Brain pericyte (primary cell): ENCODE measurements at regions not wholly inside any gene's neighbourhood (a gene's known extent, or its start where the extent isn't known, plus 50 kb on each side); places are given as distances from the start of the nearest gene placed in this dataset.

Source experiments
- DNase-seq: peaks from one replicate; pipeline ENCODE4 v3.0.0-alpha.2; 2012; ENCODE audit warnings: low read depth, low spot score

DNA sequence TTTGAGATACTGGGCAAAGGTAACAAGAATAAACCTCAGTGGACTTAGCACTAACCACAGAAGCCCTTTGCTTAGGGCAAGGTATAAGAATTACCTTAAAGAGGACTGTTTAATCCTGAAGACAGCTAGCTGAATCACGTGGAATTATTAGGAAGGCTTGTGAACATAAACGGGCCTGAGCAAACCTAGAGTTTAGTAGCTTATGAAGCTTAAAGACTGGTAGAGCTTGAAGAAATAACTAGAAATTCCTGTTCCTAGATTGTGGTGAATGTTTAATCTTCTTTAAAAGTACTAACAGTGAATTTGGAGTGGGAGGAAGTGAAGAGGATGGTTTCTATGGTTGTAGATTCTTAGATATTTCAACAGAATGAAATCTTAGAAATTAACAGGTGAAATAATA lies 428.9 kb upstream of the THRB start:
- DNase-seq = no peak

DNA sequence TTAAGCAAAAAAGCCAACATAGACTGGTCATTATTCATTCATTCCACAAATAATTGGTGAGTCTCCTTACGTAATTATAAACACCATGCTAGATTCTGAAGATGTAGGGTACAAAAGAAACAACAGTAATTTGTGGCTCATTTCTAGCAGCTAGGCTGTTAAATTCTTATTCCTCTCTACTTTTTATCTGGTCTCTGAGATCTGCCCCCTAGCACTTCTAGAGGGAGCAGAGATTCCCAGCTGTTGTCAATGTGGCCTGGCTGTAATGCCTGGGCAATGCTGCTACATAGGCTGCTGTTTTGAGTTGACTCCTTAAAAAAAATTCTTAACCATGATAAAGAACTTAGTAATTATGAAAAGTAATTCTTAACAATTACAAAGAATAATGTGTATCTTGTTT lies 434.9 kb upstream of the THRB start:
- DNase-seq = no peak

DNA sequence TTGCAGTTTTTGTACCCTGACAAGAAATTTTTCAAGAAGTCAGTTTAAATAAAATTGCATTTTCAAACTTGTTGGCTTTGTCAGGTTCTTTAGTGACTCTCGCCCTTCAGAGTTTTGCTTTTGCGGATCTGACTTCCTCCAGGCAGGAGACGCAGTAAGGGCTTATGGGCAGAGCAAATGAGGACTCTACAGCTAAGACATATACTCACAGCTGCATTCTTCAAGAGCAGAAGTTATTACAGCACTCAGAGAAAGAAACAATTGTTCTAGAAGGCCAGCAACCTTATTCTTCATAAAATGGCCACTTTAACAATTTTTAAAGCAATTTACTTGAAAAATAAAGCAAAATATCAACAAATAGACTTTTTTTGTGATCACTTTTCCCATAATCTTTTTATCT lies 438.8 kb upstream of the THRB start:
- no peak for DNase-seq

DNA sequence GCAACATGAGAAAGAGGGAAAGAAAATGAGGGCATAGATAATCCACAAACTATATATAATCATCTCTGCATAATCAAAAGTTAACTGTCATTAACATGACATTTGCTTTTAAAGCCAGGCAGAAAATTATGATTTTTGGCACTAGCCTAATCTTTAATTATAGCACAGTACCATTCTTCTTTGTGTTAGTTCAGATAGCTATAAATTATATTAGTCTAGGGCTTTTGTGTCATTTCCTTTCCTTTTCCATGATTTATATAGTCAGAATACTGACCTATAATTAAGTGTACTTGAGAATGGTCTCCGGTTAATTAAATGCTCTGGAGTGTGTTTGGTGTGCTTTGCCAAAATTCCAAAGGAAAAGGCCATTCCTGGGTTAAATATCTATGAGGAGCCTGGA lies 441.9 kb upstream of the THRB start:
- DNase-seq = no peak

DNA sequence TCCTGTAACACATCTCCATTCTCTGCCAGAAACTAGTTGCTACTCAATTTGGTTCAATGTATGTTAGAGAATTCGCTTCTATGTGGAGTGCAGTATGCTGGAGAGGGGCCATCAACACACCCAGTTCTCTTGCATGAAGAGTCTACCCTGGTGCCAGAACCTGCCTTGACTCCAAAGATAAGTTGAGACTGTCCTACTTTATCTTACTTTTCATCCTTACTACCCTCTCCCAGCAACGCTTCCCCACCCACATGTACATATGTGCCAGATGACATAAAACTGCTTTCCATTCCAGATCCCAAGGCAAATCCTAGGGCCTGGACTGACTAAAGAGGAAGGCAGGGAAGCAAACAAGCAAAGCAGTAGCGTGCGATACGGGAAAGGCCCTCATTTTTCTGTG lies 442.6 kb upstream of the THRB start:
- DNase-seq = no peak

DNA sequence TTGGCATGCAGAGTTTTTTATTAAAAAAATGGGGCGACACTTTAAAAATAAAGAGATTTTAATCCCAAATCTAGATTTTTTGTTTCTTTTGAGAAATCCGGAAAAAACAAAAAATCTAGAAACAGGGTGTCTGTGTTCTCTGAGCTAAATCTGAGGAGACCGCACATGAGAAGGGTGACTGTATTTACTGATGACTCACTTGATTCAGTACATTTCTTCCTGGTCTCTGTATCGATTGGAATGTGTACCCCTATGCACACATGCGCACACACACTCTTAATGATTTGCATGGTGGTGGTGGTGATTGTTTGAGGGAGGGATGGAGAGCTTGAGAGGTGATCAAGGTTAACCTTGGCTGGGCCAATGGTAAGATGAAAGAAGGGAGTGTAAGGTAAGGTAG lies 443.1 kb upstream of the THRB start:
- DNase-seq = no peak

DNA sequence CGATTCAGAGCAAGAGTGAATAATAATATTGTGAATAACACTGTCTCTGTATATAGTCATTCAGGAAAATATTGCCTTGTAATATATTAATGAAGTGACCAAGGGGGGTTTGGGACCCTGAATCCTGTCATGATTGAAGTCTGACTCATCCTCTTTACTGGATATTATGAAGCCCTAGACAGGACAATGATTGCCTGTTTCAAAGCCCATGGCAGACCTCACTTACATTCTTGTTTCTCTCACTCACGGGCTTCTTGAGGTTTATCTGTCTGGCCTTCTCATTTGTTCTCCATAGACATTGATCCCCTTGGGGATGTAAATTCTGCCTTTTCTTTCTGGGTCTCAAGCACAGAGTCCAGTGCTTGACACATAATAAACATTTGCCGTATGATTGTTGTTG lies 449.3 kb upstream of the THRB start:
- no peak for DNase-seq

DNA sequence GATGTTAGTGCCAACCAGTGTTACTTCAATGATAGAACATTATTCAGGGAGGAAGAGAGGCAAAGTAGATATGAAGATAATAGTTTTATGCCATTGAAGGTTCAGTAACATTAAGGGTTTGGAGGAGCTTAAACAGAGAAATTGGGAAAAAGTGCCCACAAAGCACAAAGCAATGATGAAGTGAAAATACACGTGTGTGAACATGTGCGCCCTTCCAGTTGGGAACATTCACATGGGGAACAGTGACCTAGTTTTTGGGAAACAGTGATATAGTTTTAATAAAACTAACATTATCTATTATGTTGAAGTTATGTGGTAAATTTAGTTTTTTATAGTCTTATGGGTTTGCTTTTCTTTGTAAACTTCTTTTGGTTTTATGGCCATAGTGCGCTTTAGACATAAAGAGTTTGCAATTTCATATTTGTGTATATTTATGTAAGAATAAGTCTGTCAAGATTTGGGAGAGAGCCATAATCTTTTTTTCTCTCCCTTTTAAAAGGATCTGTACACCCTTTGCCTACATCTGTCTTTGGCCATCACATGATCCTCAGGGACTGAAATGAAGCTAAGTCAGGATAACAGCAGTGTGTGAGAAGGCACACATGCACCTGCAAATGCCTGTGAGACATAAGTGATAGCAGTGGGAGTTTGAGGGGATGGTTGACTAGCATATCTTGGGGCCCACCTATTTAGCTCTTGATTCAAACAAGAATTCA lies 450.3 kb upstream of the THRB start:
- no peak for DNase-seq

DNA sequence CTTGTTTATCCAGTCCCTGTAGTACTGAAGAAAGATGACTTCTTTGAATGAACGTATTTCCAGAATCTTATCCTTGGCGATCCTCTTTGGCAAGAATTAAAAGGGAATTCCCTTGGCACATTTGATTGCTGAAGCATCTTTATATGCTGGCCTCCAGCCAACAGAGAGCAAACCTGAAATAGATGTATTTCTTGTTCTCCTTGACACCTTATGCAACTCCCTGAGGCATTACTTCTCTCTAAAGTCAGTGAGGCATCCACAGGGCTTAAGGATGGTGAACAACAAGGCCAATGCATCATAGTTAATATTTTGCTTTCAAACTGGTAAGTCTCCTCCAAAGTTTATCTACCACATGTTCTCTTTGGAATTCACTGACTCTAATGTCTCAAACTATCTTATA lies 450.9 kb upstream of the THRB start:
- no peak for DNase-seq

DNA sequence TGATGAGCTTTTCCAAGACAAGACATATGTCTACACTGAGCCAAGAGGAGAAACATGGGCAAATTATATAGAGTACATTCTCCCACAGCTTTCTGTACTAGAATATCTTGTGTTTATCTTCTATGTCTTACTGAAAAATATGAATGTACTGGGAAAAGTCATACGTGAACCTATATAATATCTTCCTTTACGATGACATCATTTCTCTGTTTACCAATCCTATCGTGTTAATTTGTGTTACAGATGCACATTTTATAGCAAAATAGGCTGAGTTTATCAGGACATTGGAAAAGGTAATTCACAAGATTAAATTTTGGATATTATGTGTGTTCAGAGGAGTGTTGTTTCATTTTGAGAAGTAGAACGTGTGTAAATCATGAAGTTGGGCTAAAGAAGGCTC lies 452.5 kb upstream of the THRB start:
- DNase-seq = no peak

DNA sequence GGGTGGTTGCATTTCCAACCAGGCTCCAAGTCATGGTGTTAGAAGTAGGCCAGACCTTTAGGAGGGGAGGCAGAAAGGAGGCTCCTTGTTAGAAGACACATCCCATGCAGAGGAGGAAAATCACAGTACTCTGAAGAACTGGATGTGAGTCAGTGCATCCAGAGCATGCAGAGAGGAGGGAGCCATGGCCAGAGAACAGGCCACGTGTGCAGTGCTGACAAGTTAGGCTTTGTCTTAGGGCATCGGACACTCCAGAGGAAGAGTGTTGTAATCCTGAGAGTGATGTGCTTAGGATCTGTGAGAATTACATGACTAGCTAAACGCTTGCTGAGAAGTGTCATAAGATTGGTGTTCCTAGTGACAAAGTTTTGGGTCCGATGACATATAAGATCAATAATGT lies 456.5 kb upstream of the THRB start:
- no peak for DNase-seq

DNA sequence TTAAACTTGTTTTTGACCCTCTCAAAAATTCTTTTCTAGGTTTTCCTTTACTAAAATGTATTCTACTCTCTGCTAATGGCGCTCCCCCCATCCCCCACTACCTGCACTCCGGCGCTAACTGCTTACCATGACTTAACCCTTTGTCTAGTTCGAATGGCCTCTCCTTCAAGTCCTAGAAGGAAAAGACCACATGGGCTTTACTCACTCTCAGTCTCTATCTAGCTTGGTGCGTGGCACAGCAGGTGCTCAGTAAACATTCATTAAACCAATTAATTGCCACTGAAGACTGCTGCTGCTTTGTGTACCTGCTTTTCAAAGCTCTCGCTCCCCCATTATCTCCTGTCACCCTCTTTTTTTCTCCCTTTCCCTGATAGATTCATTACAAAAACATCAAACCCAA lies 457.7 kb upstream of the THRB start:
- DNase-seq = no peak

DNA sequence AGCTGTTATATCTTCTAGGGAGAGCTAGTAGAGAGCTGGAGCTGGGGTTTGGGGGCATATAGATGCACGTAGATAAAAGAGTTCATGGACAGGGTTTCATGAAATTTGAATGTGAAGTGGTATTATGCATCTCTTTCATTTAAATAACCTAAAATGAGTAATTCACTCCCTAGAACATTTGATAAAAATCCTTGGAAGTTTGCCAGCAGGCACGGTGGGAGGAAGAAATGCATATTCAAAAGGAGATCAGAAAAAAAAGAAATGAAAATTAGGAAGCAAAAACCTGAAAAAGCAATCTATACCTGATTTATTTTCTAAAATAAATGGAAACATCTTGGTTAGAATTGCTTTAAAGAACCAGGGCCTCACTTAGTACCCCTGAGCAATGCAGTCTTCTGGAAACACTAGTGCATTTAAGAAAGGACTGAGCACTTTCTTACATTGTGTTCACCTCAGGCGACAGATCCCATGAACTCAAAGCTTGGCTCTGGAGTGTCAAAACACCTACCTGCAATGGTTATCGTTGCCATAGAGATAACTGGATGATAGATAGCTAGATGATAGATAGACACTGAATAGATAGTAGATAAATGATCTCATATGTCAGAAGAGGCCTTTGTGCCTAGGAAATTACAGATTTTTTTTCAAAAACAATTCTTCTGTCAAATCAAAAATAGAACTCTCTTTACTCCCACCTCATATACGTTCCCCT lies 458.6 kb upstream of the THRB start:
- no peak for DNase-seq

DNA sequence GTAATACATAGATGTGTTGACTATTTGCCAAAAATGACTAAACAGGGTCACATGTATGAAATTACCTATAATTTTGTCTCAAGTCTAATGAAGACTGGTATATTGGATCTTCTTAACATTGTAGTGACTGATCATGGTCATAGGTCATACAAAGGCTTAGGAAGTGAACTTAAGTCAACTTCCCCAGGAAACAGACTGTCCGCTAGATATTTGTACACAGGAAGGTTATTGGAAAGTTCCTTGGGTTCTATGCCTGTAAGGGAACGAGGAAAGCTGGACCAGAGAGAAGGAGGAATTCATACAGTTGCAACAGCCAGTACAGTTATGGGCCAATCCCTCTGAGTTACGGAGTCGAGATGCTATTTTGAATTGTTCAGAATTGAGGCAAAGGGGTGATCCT lies 462.0 kb upstream of the THRB start:
- no peak for DNase-seq

DNA sequence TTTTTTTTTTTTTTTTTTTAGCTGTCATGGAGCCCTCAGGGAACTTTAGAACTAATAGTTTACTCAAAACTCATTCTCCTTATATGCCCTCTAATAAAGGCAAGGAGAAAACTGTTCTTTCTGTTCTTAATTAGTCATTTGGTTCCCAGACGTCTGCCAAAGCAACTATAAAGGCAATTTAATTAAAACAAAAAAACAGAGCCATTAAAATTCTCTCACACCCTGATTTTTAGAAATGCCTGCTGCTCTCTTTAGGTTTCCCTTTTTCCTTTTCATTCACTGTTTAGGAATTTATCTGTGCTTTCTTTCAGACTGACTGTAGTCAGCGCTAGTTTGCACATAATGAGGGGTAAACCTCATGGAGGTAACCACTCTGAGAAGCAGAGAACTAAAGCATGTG lies 463.6 kb upstream of the THRB start:
- no peak for DNase-seq

DNA sequence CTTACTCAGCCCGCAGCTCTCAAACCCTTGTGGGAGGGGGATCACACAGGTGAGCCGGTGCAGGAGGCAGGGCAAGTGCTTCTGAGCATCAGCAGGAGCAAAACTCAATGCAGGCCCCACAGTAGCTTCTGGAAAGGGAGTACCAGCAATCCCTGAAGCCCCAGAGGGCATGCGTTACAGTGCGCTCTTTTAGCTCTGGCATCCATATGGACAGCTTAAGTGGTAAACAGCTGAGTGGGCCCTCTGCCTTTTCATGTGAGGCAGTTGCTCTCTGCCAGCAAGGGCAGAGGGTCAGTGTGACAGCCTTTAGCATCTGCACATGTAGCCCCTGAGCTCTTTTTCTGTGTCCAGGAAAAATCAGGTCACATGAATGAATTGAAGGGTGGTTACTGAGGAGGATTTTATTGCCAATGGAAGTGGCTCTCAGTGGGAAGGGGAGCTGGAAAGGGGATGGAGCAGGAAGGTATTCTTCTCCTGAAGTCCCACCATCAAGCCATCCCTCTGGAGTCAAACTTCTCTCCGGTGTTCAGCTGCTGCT lies 464.3 kb upstream of the THRB start:
- no peak for DNase-seq

DNA sequence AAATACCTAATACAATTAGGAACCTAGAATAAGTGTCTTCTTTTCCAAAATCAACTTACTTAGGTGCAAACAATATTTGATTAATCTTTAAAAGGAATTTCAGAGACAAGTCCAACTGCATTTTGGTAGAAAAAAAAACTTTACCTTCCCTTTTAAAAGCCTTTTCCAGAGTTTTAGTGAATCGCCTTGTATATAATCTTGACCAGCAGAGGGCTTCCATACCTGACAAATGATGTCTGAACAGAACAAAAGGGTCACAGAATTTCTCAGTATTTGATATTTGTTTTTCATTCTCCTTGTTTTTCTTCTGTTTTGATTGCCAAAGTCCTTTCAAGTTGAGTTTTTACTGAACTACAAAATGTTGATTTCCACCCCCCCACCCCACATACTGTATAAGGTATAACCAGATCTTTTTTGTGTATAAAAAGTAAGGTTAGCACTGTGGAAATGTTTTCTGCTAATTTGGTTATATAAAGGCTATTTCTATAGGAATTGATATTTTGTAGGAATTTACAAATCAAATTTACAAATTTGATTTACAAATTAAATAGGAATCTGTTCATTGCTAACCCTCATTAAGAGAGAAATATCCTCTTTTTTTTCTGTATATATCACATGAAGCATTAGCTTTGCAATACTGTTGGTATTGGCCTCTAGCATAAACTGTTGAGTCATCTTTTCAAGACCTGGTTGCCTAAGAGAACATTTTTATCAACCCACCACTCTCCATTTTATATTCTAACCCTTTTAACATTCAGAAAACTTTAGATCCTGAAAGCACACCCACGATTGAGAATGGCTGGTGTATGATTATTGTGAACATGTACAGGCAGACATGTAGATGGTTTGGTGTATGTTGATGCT lies 464.1 kb upstream of the RARB start:
- no peak for DNase-seq

DNA sequence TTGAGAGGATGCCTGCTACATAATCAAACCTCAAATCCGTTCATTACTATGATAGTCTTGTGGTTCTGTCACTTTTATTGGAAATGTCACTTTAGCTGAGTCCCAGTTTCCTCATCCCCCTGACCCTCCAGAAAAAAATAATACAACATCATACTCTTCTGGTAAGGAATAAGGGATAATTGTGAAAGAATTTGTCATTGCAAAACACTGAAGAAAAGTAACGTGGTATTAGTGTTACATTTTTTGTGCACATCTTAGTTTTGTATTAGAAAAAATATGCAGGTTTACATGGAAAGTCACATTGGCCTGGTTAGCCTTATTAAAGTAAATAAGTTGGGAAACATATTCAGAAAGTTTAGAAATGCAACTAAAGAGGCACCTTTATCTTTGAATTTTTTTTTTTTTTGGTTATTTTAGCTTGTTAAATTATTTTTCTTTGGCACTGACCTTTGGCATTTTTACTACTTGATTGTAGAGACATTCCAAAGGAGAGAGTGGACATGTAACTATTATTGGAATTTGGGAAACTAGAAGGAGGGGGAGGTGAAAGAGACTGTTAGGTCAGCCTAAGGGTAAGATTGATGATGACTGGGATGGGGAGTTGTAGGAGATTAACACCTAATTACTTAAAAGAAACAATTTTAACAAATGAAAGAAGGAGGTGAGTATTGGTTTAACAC lies 462.2 kb upstream of the RARB start:
- no peak for DNase-seq

DNA sequence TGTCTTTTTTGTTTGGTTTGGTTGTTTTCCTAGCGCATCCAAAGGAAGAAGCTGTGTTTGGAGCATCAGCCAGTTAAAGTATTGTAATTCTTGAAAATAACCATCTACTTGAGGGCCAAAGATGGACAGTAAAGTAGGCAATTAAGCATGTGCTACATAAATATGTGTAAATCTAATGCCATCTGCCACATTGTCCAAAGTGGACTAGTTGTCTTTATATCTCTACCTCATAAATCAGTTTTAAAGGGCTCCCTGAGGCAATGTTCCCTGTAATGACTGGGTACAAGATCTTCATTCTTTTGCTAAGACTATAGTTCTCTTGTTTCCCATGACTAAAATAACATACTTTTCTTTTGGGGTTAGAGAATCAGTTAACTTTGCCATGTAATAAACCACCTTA lies 460.0 kb upstream of the RARB start:
- DNase-seq = no peak

DNA sequence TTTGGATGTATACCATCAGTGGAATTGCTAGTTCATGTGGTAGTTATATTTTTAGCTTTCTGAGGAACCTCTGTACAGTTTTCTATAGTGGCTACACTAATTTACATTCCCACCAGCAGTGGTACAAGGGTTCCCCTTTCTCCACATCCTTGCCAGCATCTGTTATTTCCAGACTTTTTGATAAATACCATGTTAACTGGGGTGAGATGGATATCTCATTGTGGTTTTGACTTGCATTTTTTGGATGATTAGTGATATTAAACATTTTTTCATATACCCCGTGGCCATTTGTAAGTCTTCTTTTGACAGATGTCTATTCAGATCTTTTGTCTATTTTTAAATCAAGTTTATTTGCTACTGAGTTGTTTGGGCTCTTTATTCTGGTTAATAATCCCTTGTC lies 455.6 kb upstream of the RARB start:
- DNase-seq = no peak

DNA sequence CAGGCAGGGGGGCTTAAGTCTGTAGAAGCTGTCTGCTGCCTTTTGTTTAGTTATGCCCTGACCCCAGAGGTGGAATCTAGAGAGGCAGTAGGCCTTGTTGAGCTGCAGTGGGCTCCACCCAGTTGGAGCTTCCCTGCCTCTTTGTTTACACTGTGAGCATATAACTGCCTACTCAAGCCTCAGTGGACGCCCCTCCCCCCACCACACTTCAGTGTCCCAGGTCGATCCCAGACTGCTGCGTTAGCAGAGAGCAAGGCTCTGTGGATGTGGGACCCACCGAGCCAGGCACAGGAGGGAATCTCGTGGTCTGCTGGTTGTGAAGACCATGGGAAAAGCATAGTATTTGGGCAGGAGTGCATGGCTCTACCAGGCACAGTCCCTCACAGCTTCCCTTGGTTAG lies 446.8 kb upstream of the RARB start:
- DNase-seq = no peak

DNA sequence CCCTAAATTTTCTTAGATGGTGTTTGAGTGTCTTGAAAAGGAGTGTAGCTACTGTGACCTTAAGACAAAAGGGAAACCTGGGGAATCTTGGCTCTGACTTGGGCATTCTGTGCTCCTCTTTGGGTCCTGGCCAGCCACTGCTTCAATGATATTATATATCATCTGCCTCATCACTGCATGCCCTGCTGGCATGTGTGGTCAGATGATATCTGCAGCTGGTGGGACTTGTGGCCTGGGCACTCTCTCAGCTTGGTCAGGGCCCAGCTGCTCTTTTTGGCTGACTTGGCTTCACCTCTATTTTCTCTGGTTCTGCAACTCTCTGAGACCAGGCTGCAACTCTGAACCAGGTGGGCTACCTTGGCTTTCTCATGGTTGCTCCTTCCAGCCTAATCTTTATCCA lies 446.1 kb upstream of the RARB start:
- no peak for DNase-seq
